Adrenal gland (tissue), 5 donors: ENCODE measurements at regions not wholly inside any gene's neighbourhood (a gene's known extent, or its start where the extent isn't known, plus 50 kb on each side); places are given as distances from the start of the nearest gene placed in this dataset.

Source experiments
- POLR2A ChIP-seq, 2 donors: fragments of 450-650 bp; IDR thresholded peaks; one replicate each; pipeline ENCODE4 v1.6.1; 2017; ENCODE audit warnings: antibody characterized with exemption in 2 of 2, mild to moderate bottlenecking in 2 of 2, moderate library complexity in 1 of 2
- TF ChIP-seq, protein P1 (sequence below), 6 experiments: fragments of 450-650 bp in 4 of 6; fragments of 200-600 bp in 2 of 6; sonication (generic) in 1 of 6; IDR thresholded peaks; 1 replicate in 5 of 6; 2 replicates in 1 of 6; pipeline versions ENCODE4 v1.5.1 to v1.8.0; 2016 to 2021; ENCODE audit warnings: antibody characterized with exemption in 6 of 6, mild to moderate bottlenecking in 2 of 6, moderate library complexity in 1 of 6
- donor health status: DM: no; HTN: no; CAD: no.

- TF ChIP-seq, protein P1, sequence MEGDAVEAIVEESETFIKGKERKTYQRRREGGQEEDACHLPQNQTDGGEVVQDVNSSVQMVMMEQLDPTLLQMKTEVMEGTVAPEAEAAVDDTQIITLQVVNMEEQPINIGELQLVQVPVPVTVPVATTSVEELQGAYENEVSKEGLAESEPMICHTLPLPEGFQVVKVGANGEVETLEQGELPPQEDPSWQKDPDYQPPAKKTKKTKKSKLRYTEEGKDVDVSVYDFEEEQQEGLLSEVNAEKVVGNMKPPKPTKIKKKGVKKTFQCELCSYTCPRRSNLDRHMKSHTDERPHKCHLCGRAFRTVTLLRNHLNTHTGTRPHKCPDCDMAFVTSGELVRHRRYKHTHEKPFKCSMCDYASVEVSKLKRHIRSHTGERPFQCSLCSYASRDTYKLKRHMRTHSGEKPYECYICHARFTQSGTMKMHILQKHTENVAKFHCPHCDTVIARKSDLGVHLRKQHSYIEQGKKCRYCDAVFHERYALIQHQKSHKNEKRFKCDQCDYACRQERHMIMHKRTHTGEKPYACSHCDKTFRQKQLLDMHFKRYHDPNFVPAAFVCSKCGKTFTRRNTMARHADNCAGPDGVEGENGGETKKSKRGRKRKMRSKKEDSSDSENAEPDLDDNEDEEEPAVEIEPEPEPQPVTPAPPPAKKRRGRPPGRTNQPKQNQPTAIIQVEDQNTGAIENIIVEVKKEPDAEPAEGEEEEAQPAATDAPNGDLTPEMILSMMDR (IDR thresholded peaks at IDR 0.05): no peak
- no peak for TF ChIP-seq POLR2A (IDR thresholded peaks at IDR 0.05)
Observed at GRCh38 chr1:234920136-234920842, 208.3 kb downstream of the TOMM20 start.
